HG03097 (cell line): ENCODE measurements at regions not wholly inside any gene's neighbourhood (a gene's known extent, or its start where the extent isn't known, plus 50 kb on each side); places are given as distances from the start of the nearest gene placed in this dataset.

ENCODE experiments used
- ATAC-seq: cut with Tn5 transposase; IDR thresholded peaks from one replicate; pipeline ENCODE4 v1.9.1; 2021; ENCODE audit not compliant: unreplicated experiment, low FRiP score

DNA sequence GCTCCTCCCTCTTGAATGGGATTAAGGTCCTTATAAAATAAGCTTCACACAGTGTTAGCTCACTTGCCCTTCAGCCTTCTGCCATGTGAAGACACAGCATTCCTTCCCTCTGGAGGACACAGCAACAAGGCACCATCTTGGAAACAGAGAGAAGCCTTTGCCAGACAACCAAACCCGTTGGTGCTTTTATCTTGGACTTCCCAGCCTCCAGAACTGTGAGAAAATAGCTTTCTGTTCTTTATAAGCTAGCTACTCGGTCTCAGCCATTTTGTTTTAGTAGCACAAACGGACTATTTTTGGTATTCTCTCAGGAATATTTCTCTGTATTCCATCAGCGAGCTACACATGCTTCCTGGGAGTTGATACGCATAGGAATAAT is 58.6 kb upstream of the IRF2BP2 start:
- no peak for ATAC-seq

GRCh38 chr1:234667600-234668576 is 57.9 kb upstream of the IRF2BP2 start:
- no peak for ATAC-seq

DNA sequence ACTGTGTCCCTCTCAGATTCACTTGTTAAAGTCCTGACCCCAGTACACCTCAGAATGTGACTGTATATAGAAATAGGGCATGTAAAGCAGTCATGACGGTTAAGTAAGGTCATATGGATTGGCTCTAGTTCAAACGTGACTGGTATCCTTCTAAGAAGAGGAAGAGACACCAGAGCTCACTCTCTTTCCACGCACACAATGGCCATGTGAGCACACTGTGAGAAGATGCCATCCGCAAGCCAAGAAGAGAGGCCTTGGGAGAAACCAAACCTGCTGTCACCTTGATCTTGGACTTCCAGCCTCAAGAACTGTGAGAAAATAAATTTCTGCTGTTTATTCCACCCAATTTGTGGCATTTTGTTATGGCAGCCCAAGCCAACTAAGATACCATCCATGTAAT is 56.8 kb upstream of the IRF2BP2 start:
- ATAC-seq, result no peak

DNA sequence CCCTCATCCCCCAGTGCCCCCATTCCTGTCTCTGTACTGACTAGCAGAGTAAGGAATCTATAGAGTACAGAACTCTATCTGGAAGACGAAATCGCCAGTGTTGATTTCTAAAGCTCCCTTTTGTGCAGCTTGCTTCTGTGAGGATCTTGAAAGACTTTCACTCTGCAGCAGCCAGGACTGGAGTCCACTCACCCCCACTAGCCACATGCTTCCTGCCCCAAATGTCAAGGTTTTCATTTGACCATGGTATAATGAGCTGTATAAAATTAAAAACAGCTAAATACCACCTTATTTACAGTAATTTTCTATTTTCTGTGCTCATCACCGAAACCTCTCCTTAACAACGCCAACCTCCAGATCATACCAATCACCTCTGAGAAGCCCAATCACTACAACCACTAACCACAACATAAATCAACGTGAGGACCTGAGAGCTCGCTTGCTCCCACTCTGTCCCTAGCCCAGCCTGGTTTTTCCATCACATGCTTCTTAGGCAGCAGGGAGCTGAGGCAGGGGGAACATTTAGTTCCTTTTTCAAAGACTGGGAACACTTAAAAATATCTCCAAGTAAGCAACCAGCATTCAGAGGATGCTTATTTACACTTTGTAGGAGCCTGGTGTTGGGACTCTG is 56.1 kb upstream of the IRF2BP2 start:
- ATAC-seq, result no peak

GRCh38 chr1:234662148-234662547 is 52.2 kb upstream of the IRF2BP2 start:
- ATAC-seq, result no peak

- no peak for ATAC-seq
These were observed 51.4 kb upstream of the IRF2BP2 start for GRCh38 chr1:234661317-234661928.

DNA sequence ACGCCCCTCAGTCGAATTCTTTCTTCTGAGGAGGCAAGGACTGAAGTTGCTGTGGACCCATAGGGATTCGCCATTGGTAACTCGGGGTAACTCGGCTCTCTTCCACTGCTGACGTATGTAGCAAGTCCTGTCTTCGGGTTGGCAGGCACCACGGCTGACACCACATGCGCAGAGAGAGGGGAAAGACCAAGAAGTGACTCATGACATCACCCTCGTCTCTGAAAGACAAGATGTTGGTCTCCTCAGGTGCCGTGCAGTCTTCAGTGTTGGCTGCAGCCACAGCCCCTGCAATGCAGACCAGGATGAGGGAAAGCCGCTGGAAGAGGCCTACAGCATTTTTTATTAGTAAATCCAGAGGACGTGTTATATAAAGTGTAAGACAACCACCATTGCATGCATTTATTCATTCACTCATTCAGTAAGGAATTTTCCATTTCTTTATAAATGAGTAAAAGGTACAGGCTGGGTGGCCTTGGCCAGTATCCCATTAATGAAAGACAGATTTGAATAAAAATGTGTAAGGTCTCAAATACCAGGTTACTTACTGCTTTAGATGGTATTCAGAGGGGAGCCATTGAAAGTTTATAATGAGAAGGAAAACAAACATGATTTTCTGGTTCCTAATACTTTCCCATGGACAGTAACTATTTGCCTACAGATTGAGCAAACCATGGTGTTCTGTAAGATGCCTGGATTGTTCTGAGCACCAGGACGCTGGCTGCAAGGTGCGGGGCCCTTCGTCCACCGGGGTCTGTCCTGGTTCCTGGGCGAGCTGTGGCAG is 50.7 kb upstream of the IRF2BP2 start:
- ATAC-seq, result no peak
